SK-N-SH (cell line): ENCODE measurements at regions not wholly inside any gene's neighbourhood (a gene's known extent, or its start where the extent isn't known, plus 50 kb on each side); places are given as distances from the start of the nearest gene placed in this dataset.

Experiments
- CTCF ChIA-PET: fragments of 300-600, 350-600 bp; formaldehyde crosslinking; extraction: SDS; loops from one replicate; lab custom pipeline; 2021; lab: Yijun Ruan, JAX
- POLR2A ChIA-PET: fragments of 350-600 bp; sonication (Branson Sonifier 250); formaldehyde crosslinking; extraction: SDS; loops from one replicate; lab custom pipeline; 2020; ENCODE audit warnings: antibody characterized with exemption, inconsistent platforms; lab: Yijun Ruan, JAX
- DNase-seq: peaks from one replicate; pipeline ENCODE4 v3.0.0; 2012
- H2AFZ ChIP-seq: fragments of 200-600 bp; sonication (generic); 2 replicates; pipeline ENCODE4 v1.8.1; 2016; ENCODE audit warnings: antibody characterized with exemption, mild to moderate bottlenecking, low read depth
- H3F3A ChIP-seq: fragments of 200-600 bp; sonication (generic); replicated peaks from 2 replicates; pipeline ENCODE3; 2016; ENCODE audit warnings: antibody characterized with exemption, mild to moderate bottlenecking; ENCODE audit not compliant: insufficient read depth
- H3K27ac ChIP-seq, 2 experiments: fragments of 200-500 bp in 1 of 2; fragments of 200-600 bp in 1 of 2; sonication (Bioruptor generic) in 1 of 2; sonication (generic), shearing (Covaris generic) in 1 of 2; 2 replicates each; pipeline versions ENCODE4 v1.5.1 to v1.6.1; 2014 to 2016; ENCODE audit warnings: low read depth in 2 of 2, inconsistent platforms in 1 of 2, low read length in 1 of 2, mild to moderate bottlenecking in 1 of 2, mixed read lengths in 1 of 2
- H3K27me3 ChIP-seq: fragments of 200-600 bp; sonication (generic), shearing (Covaris generic); 2 replicates; pipeline ENCODE4 v1.6.1; 2016; ENCODE audit warnings: mixed run types; ENCODE audit not compliant: insufficient read depth
- H3K36me3 ChIP-seq, 2 experiments: fragments of 200-500 bp in 1 of 2; fragments of 200-600 bp in 1 of 2; sonication (Bioruptor generic) in 1 of 2; sonication (generic) in 1 of 2; replicated peaks in 1 of 2; 2 replicates each; pipeline versions ENCODE3 to v1.5.1; 2014 to 2016; ENCODE audit warnings: low read length in 1 of 2, mild to moderate bottlenecking in 1 of 2; ENCODE audit not compliant: insufficient read depth in 2 of 2, control insufficient read depth in 1 of 2
- H3K4me1 ChIP-seq, 2 experiments: fragments of 200-500 bp in 1 of 2; fragments of 200-600 bp in 1 of 2; sonication (Bioruptor generic) in 1 of 2; sonication (generic), shearing (Covaris generic) in 1 of 2; 2 replicates each; pipeline versions ENCODE4 v1.5.1 to v1.6.1; 2014 to 2016; ENCODE audit warnings: low read depth in 1 of 2, low read length in 1 of 2, mixed run types in 1 of 2; ENCODE audit not compliant: insufficient read depth in 2 of 2, control insufficient read depth in 1 of 2
- H3K4me2 ChIP-seq: fragments of 200-600 bp; sonication (generic), shearing (Covaris generic); 2 replicates; pipeline ENCODE4 v1.6.1; 2017; ENCODE audit warnings: mixed run types
- H3K4me3 ChIP-seq, 2 experiments: fragments of 200-500 bp in 1 of 2; fragments of 200-600 bp in 1 of 2; sonication (Bioruptor generic) in 1 of 2; sonication (generic), shearing (Covaris generic) in 1 of 2; 2 replicates each; pipeline versions ENCODE4 v1.5.1 to v1.8.1; 2014 to 2016; ENCODE audit warnings: low read depth in 2 of 2, inconsistent platforms in 1 of 2, low read length in 1 of 2, mild to moderate bottlenecking in 1 of 2, mixed read lengths in 1 of 2, moderate library complexity in 1 of 2
- H3K79me2 ChIP-seq: fragments of 200-600 bp; sonication (generic); 2 replicates; pipeline ENCODE4 v1.8.1; 2017; ENCODE audit warnings: mild to moderate bottlenecking; ENCODE audit not compliant: insufficient read depth
- H3K9ac ChIP-seq: fragments of 200-600 bp; sonication (generic); 2 replicates; pipeline ENCODE4 v1.6.1; 2017; ENCODE audit warnings: mixed run types
- H3K9me2 ChIP-seq: fragments of 200-600 bp; sonication (generic); 2 replicates; pipeline ENCODE4 v1.6.1; 2017; ENCODE audit warnings: mixed run types
- H3K9me3 ChIP-seq: fragments of 200-600 bp; sonication (generic); 2 replicates; pipeline ENCODE4 v1.6.1; 2017; ENCODE audit warnings: mixed run types, mild to moderate bottlenecking, moderate library complexity
- H4K20me1 ChIP-seq: fragments of 200-600 bp; sonication (generic); 2 replicates; pipeline ENCODE4 v1.6.1; 2017; ENCODE audit warnings: mild to moderate bottlenecking, mixed run types; ENCODE audit not compliant: insufficient read depth
- CHD2 ChIP-seq: fragments of 150-350 bp; IDR thresholded peaks from 2 replicates; pipeline ENCODE4 v1.6.1; 2018; ENCODE audit warnings: low read length; ENCODE audit not compliant: partially characterized antibody
- EZH2phosphoT487 ChIP-seq: fragments of 200-600 bp; sonication (generic); IDR thresholded peaks from 2 replicates; pipeline ENCODE4 v1.6.1; 2017; ENCODE audit warnings: low read depth, mixed run types, mild to moderate bottlenecking, antibody characterized with exemption, moderate library complexity, borderline replicate concordance
- FOSL2 ChIP-seq: IDR thresholded peaks from 2 replicates; pipeline ENCODE4 v1.4.0; 2012; ENCODE audit warnings: low read depth, mild to moderate bottlenecking, moderate library complexity, borderline replicate concordance
- FOXJ3 ChIP-seq: sonication (generic); formaldehyde crosslinking; IDR thresholded peaks from 2 replicates; pipeline ENCODE4 v1.5.1; 2020; ENCODE audit warnings: mild to moderate bottlenecking, missing genetic modification reagents
- JUND ChIP-seq: IDR thresholded peaks from 2 replicates; pipeline ENCODE4 v1.4.0; 2012
- MEF2A ChIP-seq: IDR thresholded peaks from 2 replicates; pipeline ENCODE4 v1.4.0; 2012; ENCODE audit warnings: low read depth, borderline replicate concordance
- MXI1 ChIP-seq: IDR thresholded peaks from 2 replicates; pipeline ENCODE4 v1.6.1; 2012; ENCODE audit warnings: mild to moderate bottlenecking, low read depth, low read length, improper control_type of control experiment
- NRF1 ChIP-seq: IDR thresholded peaks from 2 replicates; pipeline ENCODE4 v1.6.1; 2012; ENCODE audit warnings: low read depth, mild to moderate bottlenecking, low read length
- RAD21 ChIP-seq: IDR thresholded peaks from 2 replicates; pipeline ENCODE4 v1.6.1; 2012; ENCODE audit warnings: mild to moderate bottlenecking, low read length
- RFX5 ChIP-seq: IDR thresholded peaks from 2 replicates; pipeline ENCODE4 v1.6.1; 2012; ENCODE audit warnings: mild to moderate bottlenecking, improper control_type of control experiment, low read length
- RXRA ChIP-seq: IDR thresholded peaks from 2 replicates; pipeline ENCODE4 v1.4.0; 2012; ENCODE audit warnings: low read depth, mild to moderate bottlenecking, borderline replicate concordance
- TAF1 ChIP-seq: IDR thresholded peaks from 2 replicates; pipeline ENCODE4 v1.6.1; 2012; ENCODE audit warnings: low read depth, mild to moderate bottlenecking, low read length, moderate library complexity, borderline replicate concordance
- TCF12 ChIP-seq: IDR thresholded peaks from 2 replicates; pipeline ENCODE4 v1.4.0; 2012
- TEAD4 ChIP-seq: IDR thresholded peaks from 2 replicates; pipeline ENCODE4 v1.4.0; 2012; ENCODE audit warnings: mild to moderate bottlenecking, borderline replicate concordance; ENCODE audit not compliant: insufficient read depth
- YY1 ChIP-seq: IDR thresholded peaks from 2 replicates; pipeline ENCODE4 v1.4.0; 2012; ENCODE audit warnings: low read depth, mild to moderate bottlenecking
- WGBS: methylation state at CpG from one replicate; pipeline ENCODE4 v1.1.6; 2017; ENCODE audit warnings: low lambda C conversion rate; 5-methylcytosine and 5-hydroxymethylcytosine counted together
- TF ChIP-seq, protein P1 (sequence below): IDR thresholded peaks from 2 replicates; pipeline ENCODE4 v1.4.0; 2012; ENCODE audit warnings: low read depth, borderline replicate concordance
- TF ChIP-seq, protein P2 (sequence below): fragments of 150-350 bp; IDR thresholded peaks from 2 replicates; pipeline ENCODE4 v1.6.1; 2016; ENCODE audit warnings: mild to moderate bottlenecking, low read depth, low read length
- TF ChIP-seq, protein P3 (sequence below): IDR thresholded peaks from 2 replicates; pipeline ENCODE4 v1.4.0; 2012; ENCODE audit warnings: low read depth
- TF ChIP-seq, protein P4 (sequence below): IDR thresholded peaks from 2 replicates; pipeline ENCODE4 v1.6.1; 2012; ENCODE audit warnings: mild to moderate bottlenecking, low read depth, low read length, moderate library complexity
- TF ChIP-seq, protein P5 (sequence below): IDR thresholded peaks from 2 replicates; pipeline ENCODE4 v1.4.0; 2012; ENCODE audit warnings: low read depth, borderline replicate concordance

DNA sequence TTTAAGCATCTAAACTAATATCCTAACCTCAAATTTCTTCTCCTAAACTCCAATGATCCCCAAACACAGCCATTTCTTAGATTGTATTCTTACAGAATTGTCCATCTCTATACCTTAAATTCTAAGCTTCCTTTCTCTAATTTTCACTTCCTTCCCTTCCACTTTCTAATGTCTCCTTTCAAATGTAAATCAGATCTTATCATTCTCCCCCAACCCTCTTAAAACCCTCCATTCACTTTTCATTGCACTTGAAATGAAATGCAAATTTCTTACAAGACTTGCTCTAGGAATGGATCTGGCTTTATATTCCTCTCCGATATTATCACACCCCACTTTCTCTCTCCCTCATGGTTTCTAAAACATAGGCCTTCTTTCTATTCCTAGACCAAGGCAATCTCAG is 534.6 kb downstream of the LMO4 start (continued):
- TF ChIP-seq, protein P1, sequence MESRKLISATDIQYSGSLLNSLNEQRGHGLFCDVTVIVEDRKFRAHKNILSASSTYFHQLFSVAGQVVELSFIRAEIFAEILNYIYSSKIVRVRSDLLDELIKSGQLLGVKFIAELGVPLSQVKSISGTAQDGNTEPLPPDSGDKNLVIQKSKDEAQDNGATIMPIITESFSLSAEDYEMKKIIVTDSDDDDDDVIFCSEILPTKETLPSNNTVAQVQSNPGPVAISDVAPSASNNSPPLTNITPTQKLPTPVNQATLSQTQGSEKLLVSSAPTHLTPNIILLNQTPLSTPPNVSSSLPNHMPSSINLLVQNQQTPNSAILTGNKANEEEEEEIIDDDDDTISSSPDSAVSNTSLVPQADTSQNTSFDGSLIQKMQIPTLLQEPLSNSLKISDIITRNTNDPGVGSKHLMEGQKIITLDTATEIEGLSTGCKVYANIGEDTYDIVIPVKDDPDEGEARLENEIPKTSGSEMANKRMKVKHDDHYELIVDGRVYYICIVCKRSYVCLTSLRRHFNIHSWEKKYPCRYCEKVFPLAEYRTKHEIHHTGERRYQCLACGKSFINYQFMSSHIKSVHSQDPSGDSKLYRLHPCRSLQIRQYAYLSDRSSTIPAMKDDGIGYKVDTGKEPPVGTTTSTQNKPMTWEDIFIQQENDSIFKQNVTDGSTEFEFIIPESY = no peak
- TF ChIP-seq TCF12 (no peak), CHD2 (no peak), EZH2phosphoT487 (no peak)

DNA sequence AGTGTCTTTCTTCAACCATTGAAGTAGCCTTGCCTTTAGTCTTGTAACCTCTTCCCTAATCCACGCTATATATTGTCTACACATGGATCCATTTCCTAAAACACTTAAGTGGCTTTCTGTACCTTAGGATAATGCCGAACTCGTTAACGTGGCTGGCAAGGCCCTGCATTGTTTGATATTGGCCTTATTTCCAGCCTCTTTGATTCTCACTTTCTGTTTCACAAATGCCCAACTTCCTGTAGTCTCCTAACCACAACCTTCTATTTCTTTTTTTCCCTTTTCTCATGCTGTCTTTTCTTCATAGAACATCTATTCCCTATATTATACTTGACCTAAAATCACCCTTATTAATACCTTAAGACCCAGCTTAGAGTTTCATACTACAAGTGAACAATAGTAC is 536.0 kb downstream of the LMO4 start:
- Histone ChIP-seq H3F3A (no peaks in the 10 kb centered on the region), H3K4me2 (no peak overlapping the region), H3K36me3 (no peaks in the 10 kb centered on the region), H2AFZ (no peak overlapping the region), H3K4me1 (peaks cover 0 to 8% of the 10 kb centered on the region in 2 experiments; a peak in 1 of 4 replicates), H3K9me2 (no peaks in the 10 kb centered on the region), H3K9ac (no peak overlapping the region), H3K27me3 (no peaks in the 10 kb centered on the region), H3K79me2 (no peaks in the 10 kb centered on the region), H4K20me1 (no peaks in the 10 kb centered on the region), H3K4me3 (no peak overlapping the region), H3K9me3 (peaks cover 15% of the 10 kb centered on the region), H3K27ac (no peak overlapping the region)
- no peak for DNase-seq
- CTCF ChIA-PET = no interaction called here
- TF ChIP-seq RXRA (no peak), FOXJ3 (CRISPR knock-in tag) (no peak), RFX5 (no peak), MEF2A (no peak), MXI1 (no peak), RAD21 (no peak), JUND (no peak)
- 72% methylated on average over 4 of the region's 4 CpGs for WGBS
- POLR2A ChIA-PET = no interaction called here

DNA sequence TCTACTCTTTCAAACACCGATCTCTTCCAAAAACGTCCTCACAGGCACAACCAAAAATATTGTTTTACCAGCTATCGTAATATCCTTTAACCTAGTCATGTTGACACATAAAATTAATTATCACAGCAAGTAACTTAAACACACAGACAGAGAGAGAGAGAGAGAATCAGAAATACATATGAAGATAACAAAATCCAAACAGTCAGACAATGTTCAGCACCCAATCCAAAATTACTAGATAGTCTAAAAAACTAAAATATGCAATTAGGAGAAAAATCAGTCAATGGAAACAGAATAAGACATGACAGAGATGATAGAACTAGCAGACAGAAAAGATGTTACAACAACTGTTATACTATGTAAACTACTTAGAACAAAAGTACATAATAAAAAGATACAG is 537.7 kb downstream of the LMO4 start:
- Histone ChIP-seq H4K20me1 (no peaks in the 10 kb centered on the region), H2AFZ (no peak overlapping the region), H3K36me3 (no peaks in the 10 kb centered on the region), H3K4me1 (peaks cover 0 to 8% of the 10 kb centered on the region in 2 experiments; a peak in 1 of 4 replicates), H3K27ac (no peak overlapping the region), H3K9ac (no peak overlapping the region), H3F3A (no peaks in the 10 kb centered on the region), H3K79me2 (no peaks in the 10 kb centered on the region), H3K9me3 (peaks cover 15% of the 10 kb centered on the region), H3K27me3 (no peaks in the 10 kb centered on the region), H3K4me3 (no peak overlapping the region), H3K4me2 (no peak overlapping the region), H3K9me2 (no peaks in the 10 kb centered on the region)
- no peak for DNase-seq
- 63% methylated on average over 3 of the region's 3 CpGs for WGBS
- CTCF ChIA-PET = no interaction called here
- POLR2A ChIA-PET = no interaction called here
- TF ChIP-seq, protein P2, sequence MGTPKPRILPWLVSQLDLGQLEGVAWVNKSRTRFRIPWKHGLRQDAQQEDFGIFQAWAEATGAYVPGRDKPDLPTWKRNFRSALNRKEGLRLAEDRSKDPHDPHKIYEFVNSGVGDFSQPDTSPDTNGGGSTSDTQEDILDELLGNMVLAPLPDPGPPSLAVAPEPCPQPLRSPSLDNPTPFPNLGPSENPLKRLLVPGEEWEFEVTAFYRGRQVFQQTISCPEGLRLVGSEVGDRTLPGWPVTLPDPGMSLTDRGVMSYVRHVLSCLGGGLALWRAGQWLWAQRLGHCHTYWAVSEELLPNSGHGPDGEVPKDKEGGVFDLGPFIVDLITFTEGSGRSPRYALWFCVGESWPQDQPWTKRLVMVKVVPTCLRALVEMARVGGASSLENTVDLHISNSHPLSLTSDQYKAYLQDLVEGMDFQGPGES = no peak
- TF ChIP-seq TAF1 (no peak), FOXJ3 (CRISPR knock-in tag) (no peak), FOSL2 (no peak), RFX5 (no peak), YY1 (no peak), EZH2phosphoT487 (no peak), TEAD4 (no peak), NRF1 (no peak), MXI1 (no peak)
- TF ChIP-seq, protein P3, sequence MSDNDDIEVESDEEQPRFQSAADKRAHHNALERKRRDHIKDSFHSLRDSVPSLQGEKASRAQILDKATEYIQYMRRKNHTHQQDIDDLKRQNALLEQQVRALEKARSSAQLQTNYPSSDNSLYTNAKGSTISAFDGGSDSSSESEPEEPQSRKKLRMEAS = no peak
- TF ChIP-seq, protein P4, sequence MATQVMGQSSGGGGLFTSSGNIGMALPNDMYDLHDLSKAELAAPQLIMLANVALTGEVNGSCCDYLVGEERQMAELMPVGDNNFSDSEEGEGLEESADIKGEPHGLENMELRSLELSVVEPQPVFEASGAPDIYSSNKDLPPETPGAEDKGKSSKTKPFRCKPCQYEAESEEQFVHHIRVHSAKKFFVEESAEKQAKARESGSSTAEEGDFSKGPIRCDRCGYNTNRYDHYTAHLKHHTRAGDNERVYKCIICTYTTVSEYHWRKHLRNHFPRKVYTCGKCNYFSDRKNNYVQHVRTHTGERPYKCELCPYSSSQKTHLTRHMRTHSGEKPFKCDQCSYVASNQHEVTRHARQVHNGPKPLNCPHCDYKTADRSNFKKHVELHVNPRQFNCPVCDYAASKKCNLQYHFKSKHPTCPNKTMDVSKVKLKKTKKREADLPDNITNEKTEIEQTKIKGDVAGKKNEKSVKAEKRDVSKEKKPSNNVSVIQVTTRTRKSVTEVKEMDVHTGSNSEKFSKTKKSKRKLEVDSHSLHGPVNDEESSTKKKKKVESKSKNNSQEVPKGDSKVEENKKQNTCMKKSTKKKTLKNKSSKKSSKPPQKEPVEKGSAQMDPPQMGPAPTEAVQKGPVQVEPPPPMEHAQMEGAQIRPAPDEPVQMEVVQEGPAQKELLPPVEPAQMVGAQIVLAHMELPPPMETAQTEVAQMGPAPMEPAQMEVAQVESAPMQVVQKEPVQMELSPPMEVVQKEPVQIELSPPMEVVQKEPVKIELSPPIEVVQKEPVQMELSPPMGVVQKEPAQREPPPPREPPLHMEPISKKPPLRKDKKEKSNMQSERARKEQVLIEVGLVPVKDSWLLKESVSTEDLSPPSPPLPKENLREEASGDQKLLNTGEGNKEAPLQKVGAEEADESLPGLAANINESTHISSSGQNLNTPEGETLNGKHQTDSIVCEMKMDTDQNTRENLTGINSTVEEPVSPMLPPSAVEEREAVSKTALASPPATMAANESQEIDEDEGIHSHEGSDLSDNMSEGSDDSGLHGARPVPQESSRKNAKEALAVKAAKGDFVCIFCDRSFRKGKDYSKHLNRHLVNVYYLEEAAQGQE = no peak
- TF ChIP-seq, protein P5, sequence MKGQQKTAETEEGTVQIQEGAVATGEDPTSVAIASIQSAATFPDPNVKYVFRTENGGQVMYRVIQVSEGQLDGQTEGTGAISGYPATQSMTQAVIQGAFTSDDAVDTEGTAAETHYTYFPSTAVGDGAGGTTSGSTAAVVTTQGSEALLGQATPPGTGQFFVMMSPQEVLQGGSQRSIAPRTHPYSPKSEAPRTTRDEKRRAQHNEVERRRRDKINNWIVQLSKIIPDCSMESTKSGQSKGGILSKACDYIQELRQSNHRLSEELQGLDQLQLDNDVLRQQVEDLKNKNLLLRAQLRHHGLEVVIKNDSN = no peak
